Left ventricle myocardium inferior (tissue), 1 donor: ENCODE measurements at regions not wholly inside any gene's neighbourhood (a gene's known extent, or its start where the extent isn't known, plus 50 kb on each side); places are given as distances from the start of the nearest gene placed in this dataset.

Experiments
- DNase-seq: peaks from one replicate; pipeline ENCODE4 v3.0.0-alpha.2; 2020
- H3K27ac ChIP-seq: fragments of 200-600 bp; replicated peaks from 2 replicates; pipeline ENCODE4 v1.8.0; 2021
- H3K27me3 ChIP-seq: fragments of 200-600 bp; 2 replicates; pipeline ENCODE4 v1.8.0; 2021; ENCODE audit warnings: low read depth
- H3K36me3 ChIP-seq: fragments of 200-600 bp; 2 replicates; pipeline ENCODE4 v1.8.0; 2021
- H3K4me1 ChIP-seq: fragments of 200-600 bp; 2 replicates; pipeline ENCODE4 v1.8.0; 2021
- H3K4me3 ChIP-seq: fragments of 200-600 bp; 2 replicates; pipeline ENCODE4 v1.8.0; 2021; ENCODE audit warnings: mild to moderate bottlenecking, moderate library complexity
- H3K9me3 ChIP-seq: fragments of 200-600 bp; replicated peaks from 2 replicates; pipeline ENCODE4 v1.8.0; 2021
- intact Hi-C: fragments of 100-400 bp; cut with micrococcal nuclease; formaldehyde crosslinking; loops from one replicate; pipeline ENCODE4 v1.11.0; 2022
- TF ChIP-seq, protein P1 (sequence below): fragments of 200-600 bp; IDR thresholded peaks from 2 replicates; pipeline ENCODE4 v1.8.0; 2021; ENCODE audit warnings: antibody characterized with exemption, mild to moderate bottlenecking, borderline replicate concordance
- donor health status: DM: no; HTN: yes; CAD: no; lungs with severe emphysema.

DNA sequence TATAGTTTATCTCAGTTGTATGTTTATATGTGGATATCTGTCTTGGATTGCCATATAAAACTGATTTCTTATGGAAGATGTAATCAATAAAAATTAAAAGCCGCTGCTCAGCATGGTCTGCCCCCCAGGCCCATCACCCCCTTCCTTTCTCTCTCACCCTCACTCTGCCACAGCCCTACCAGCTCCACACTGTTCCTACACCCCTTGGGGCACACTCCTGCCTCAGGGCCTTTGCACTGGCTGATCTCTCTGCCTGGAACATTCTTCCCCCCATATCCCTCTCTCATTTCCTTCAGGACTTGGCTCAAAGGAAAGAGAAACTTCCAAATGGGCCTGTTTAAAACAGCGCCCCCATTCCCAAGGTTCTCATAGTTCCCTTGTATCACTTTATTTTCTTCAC lies 63.1 kb downstream of the LRRC32 start:
- H3K4me3 ChIP-seq = no peak overlapping the region
- intact Hi-C loops = no loop called here
- no peaks in the 10 kb centered on the region for H3K36me3 ChIP-seq
- H3K27me3 ChIP-seq = no peaks in the 10 kb centered on the region
- TF ChIP-seq, protein P1, sequence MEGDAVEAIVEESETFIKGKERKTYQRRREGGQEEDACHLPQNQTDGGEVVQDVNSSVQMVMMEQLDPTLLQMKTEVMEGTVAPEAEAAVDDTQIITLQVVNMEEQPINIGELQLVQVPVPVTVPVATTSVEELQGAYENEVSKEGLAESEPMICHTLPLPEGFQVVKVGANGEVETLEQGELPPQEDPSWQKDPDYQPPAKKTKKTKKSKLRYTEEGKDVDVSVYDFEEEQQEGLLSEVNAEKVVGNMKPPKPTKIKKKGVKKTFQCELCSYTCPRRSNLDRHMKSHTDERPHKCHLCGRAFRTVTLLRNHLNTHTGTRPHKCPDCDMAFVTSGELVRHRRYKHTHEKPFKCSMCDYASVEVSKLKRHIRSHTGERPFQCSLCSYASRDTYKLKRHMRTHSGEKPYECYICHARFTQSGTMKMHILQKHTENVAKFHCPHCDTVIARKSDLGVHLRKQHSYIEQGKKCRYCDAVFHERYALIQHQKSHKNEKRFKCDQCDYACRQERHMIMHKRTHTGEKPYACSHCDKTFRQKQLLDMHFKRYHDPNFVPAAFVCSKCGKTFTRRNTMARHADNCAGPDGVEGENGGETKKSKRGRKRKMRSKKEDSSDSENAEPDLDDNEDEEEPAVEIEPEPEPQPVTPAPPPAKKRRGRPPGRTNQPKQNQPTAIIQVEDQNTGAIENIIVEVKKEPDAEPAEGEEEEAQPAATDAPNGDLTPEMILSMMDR = no peak
- H3K27ac ChIP-seq = no peak overlapping the region
- H3K4me1 ChIP-seq = peaks cover 72% of the 10 kb centered on the region
- DNase-seq = no peak
- H3K9me3 ChIP-seq = no peaks in the 10 kb centered on the region

DNA sequence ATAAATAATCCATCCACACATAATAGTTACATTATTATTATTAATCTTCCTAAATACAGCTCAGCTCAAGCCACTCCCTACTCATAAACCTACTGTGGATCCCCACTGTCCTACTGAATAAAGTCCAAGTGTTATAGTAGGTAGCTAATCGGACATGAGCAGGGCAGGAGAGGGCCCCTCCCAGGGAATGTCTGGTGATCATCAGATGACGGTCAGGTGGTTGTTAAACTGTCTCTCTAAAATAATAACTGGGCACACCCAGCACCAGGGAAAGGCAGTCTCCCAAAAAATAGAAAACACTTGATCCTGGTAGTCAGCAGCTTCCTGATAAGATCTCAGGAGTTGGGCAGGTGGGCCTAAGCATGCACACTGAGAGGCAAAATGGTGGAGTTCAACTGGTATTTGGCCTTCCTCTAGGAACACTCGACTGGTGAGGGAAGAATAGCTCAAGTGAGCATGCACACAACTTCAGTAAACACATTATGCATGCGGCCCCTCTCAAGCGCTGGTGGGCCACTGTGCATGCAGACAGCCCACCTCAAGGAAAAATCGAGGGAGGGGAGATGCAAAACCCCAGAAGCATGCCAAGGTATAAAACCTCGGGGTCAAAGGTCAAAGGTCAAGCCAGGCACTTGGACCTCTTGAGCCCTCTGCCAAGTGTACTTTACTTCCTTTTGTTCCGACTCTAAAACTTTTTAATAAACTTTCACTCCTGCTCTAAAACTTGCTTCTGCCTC lies 65.0 kb downstream of the LRRC32 start:
- H3K4me3 ChIP-seq = no peak overlapping the region
- no peaks in the 10 kb centered on the region for H3K9me3 ChIP-seq
- H3K27ac ChIP-seq = peak overlapping the region; percentile 83
- H3K4me1 ChIP-seq = peaks cover 69% of the 10 kb centered on the region
- H3K36me3 ChIP-seq = no peaks in the 10 kb centered on the region
- H3K27me3 ChIP-seq = no peaks in the 10 kb centered on the region
- intact Hi-C loops = no loop called here
- TF ChIP-seq, protein P1 = no peak
- no peak for DNase-seq

DNA sequence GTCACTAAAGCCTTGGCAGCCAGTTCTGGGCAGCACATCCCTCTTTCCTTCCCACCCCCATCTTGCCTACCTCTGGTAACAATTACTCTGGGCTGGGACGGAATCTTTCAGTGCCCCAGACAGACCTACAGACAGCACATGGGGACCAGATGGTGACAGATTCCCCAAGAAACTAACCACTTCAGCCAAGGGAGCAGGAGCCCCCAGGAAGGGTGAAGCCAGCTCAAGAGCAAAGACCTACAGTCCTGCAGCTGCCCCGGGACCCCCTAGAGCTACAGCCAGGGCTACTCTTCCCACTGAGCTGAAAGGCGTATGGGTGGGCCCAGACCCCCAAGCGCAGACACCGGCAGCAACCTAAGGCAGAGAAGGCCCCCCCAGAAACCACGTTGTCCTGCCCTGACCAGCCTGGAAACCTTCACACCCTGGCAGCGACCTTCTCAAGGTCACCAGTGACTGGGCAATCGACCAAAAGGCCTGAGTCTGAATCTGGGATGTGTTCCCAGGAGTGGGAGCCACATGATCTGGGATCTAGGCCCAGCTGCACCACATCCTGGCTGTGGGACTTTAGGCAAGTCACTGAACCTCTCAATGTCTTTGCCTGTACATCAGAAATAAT lies 65.8 kb downstream of the LRRC32 start:
- intact Hi-C loops = no loop called here
- Histone ChIP-seq H3K36me3 (no peaks in the 10 kb centered on the region), H3K4me3 (no peak overlapping the region), H3K27me3 (no peaks in the 10 kb centered on the region), H3K27ac (peak overlapping the region; percentile 83), H3K9me3 (no peaks in the 10 kb centered on the region), H3K4me1 (peaks cover 61% of the 10 kb centered on the region)
- DNase-seq = peak; percentile 69
- TF ChIP-seq, protein P1 = no peak

DNA sequence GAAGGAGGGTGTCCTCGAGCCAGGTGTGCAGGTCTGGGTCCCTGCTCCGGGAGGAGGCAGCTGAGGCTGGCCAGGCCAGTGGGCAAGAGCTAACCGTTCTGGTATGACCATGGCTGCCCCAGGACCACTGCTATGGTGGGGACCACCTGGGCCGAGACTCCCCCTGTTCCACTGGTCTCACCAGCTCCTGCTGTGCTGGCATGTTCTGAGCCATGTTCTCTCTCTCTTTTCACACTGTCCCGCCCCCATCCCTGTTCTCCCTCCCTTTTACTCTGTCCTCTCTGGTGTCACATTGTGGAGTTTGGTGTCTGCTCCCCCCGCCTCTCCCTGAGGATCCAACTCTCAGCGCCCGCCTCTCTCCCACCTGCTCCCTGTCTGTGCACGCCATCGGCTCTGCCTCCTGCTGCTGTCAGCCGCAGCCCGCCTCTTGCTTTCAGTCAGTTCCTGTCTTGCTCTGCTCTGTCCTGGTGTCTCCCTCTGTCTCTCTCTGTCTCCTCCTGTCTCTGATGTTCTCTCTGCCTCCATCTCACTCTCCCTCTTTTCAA lies 66.4 kb downstream of the LRRC32 start:
- intact Hi-C loops = no loop called here
- no peak for DNase-seq
- Histone ChIP-seq H3K27me3 (no peaks in the 10 kb centered on the region), H3K27ac (peak overlapping the region; percentile 83), H3K36me3 (no peaks in the 10 kb centered on the region), H3K4me3 (no peak overlapping the region), H3K9me3 (no peaks in the 10 kb centered on the region), H3K4me1 (peaks cover 60% of the 10 kb centered on the region)
- TF ChIP-seq, protein P1 = no peak

DNA sequence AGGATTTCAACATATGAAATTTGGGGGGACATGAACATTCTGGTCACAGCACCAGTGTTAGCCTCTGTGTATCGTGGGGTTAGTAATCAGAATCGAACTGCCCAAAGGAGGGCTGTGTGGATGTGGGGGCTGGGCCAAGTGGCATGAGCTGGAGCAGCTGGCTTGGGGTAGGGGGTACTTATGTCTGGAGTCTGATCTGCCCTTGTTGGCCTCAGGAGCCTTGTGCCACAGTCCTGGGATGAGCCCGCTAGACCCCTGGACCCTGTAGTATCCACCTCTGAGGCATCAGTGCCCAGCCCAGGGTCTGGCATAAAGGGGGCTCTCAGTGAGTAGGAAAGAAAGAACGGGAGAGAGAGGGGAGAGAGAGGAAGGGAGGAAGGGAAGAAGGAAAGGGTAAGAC lies 67.3 kb downstream of the LRRC32 start:
- TF ChIP-seq, protein P1 = no peak
- Histone ChIP-seq H3K27me3 (no peaks in the 10 kb centered on the region), H3K4me3 (no peak overlapping the region), H3K36me3 (no peaks in the 10 kb centered on the region), H3K4me1 (peaks cover 70% of the 10 kb centered on the region), H3K9me3 (no peaks in the 10 kb centered on the region), H3K27ac (peak overlapping the region; percentile 83)
- DNase-seq = no peak
- intact Hi-C loops = no loop called here
